HUDEP-2 (cell line): ENCODE measurements at regions not wholly inside any gene's neighbourhood (a gene's known extent, or its start where the extent isn't known, plus 50 kb on each side); places are given as distances from the start of the nearest gene placed in this dataset.

Source experiments
- DNase-seq, 76 experiments: peaks; one replicate each; lab custom pipeline; 2025; ENCODE audit not compliant: unreplicated experiment in 76 of 76; lab: John Stamatoyannopoulos, UW

DNA sequence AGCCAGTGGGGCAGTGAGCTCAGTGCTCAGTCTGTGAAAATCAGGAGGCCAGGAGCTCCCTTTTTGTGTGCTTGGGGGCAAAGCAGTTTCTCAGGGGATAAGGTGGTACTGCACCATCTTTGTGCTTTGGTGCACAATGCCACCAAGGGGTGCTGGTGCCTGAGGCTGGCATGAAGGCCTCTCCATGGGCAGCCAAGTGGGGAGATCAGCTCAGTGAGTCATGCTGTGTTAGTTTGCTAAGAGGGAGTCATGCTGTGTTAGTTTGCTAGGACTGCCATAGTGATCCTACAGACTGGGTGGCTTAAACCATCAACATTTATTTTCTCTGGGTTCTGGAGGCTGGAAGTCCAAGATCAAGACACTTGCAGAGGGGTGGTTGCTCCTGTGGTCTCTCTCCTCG is 428.1 kb downstream of the PRDM2 start:
- DNase-seq, result no peak

DNA sequence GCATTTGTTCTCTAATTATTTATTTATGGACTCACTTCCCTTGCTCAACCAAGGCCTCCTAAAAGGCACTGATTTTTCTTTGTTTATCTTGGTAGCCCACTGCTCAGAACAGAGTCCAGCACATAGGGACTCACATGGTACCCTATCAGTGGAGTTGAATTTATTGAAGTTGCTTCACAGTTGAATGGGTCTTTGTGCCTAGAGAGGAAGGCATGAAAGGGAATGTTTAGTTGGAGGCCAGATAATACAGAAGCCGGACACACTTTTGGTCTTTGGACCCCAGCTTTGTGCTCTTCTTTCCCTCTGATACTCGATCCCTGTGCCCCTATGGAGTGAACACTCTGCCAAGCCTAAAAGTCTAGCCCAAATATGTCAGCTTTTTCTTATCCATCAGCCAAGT is 429.0 kb downstream of the PRDM2 start:
- no peak for DNase-seq

DNA sequence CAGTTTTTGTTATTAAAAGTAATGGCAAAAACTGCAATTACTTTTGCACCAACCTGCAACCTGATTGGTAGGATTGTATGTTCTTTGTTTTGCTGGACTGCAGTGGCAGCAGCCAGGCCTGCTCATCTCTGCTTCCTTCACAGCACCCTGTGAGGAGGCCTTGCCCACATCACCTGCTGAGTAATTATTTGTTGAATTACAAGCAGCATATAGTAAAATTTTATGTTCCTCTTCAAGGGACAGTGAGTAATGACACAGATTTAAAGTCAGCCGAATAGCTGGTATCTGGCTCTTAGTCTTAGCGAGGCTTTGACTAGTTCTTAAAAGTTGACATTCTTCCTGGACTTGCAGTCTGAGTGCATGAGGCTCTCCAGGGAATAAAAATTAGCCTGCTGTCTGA is 435.1 kb downstream of the PRDM2 start:
- no peak for DNase-seq

DNA sequence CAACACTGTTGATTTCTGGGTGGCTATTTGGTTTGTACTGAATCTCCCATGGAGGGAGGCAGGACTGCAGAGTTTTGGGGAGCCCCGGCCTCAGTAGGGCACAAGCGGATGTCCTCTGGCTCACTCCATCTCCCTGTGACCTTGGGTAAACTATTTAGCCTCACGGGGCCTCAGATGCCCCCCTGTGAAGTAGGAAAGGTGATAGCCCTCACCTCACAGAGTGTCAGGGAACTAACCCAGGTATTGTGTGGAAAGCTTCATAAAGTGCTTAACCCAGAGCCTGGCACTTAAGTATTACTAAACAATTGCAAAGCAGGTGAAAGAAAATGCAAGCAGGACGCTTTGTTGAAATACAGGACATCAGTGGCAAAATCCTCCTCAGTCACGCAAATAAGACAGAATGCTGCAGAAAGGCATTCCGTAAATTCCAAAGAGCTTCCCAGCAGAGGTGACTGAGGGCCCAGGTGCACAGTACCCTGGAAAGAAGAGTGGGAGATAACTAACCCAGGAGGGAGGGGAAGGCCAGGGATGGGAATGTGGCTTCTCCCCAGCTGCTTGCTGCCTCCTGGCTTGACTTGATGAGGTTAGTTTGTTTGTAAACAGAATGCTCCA is 436.3 kb downstream of the PRDM2 start:
- DNase-seq, result no peak

DNA sequence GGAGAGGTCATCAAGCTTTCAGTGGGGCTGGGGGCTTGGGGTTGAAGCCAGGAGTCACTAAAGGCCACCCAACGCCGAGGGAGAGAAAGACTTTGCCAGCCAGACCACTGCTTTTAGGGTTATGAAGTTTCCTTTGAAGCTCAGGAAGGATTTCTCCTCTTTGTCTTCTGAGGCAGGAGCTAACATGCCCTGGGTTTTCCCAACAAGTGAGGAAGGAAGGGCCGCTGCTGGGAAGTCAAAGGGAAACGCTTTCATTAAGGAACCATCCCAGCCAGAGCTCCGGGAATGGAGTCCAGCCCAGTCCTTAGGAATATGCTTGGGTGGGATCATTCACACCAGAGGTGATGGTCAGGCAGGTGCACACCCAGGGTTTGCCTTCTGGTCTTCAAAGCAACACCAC is 436.9 kb downstream of the PRDM2 start:
- no peak for DNase-seq

DNA sequence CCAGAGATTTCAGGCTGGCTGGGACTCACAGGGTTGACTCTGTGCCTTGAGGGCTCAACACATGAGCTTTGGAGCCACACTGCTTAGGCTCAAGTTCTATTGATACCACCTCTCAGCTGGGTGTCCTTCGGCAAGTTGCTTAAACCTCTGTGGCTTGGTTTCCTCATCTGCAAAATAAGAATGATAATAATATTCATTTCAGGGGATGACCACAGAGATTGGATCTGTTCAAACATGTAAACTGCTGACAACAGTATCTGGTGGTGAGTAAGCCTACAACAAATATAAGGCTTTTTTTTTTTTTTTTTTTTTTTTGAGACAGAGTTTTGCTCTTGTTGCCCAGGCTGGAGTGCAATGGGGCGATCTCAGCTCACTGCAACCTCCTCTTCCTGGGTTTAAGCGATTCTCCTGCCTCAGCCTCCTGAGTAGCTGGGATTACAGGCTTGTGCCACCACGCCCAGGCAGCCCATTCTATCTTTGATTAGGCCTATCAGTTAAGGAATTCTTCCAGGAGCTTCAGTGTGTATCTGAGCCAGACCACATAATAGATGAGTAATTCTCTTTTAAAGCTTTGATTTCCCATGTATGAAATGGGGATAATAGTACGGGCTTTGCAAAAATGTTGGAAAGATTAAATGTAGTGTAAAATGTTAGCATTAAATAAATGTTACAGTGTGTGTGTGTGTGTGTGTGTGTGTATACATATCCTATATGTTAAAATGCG is 437.6 kb downstream of the PRDM2 start:
- no peak for DNase-seq

DNA sequence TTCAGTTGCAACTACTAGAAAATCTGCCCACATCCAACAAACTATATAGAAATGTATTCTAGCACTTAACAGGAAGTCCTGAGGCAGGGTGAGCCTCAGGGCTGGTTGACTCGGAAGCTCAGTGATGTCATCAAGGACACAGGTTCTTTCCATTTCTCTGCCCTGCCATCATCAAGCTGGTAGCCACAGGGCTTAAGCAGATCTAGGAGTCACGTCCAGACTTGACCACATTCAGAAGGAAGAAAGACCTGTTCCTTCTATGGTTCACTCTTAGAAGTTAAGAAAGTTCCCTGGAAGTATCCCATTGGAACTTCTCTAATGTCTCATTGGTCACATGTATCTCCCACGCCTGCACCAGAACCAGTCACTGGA is 438.1 kb downstream of the PRDM2 start:
- DNase-seq, result no peak

DNA sequence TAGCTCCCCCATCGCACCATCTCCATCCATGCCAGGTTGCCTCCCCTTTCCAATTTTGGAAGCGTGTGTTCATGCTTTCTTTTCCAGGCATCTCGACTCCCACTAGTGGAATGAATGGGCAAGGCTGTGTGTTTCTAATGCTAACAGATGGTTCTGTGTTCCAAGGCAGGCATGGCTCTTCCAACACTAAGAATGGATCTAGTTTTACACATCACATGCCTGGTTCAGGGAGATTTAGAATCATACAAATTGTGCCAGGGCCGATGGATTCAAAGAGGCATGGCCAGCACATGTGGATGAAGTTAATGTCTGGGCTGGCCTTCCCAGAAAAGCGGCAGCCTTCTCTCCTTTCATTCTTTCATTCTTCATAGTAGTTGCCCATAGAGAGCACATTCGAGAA is 438.7 kb downstream of the PRDM2 start:
- no peak for DNase-seq

DNA sequence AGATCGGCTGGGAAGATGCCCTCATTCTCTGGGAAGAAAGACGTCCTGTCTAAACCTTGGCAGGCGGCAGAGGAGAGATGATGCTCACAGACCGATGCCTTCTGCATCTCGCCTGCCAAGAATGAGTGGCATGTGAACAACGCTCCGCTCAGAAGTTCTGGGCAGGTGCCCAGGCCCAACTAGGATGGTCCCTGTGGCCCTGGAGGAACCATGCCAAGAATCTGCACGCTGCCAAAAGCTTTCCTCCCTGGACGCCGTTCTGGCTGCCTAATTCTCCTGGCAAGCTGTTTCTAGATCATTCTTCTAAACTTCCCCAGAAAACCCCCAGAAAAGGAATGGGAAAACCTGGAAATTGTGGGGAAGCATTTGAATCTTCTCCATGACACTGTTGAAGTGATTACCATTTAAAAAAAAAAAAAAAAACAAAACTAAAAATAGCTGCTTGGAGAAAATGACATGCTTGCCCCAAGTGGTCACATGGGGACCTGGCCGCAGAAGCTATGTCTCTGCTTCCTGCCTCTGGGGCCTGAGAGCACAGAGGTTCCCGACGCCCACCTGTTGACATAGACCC is 440.9 kb downstream of the PRDM2 start:
- no peak for DNase-seq

DNA sequence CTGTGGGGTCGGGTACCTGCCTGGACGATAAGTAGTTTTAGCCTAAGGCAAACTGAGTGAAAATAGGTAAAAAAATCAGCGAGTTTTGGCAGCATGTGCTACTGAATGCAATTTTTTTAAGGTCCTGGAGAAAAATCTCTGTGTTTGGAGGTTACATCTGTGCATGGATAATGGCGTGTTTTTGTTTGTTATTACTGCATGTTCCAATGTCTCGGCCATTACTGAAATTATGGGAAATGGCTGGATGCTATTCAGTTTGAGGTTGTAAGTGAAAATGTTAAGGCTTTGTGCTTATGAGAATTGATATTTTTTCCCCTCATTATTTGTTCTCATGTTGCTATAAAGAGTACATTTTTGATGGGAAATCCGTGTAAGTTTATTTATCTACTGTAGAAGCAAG is 441.7 kb downstream of the PRDM2 start:
- no peak for DNase-seq

DNA sequence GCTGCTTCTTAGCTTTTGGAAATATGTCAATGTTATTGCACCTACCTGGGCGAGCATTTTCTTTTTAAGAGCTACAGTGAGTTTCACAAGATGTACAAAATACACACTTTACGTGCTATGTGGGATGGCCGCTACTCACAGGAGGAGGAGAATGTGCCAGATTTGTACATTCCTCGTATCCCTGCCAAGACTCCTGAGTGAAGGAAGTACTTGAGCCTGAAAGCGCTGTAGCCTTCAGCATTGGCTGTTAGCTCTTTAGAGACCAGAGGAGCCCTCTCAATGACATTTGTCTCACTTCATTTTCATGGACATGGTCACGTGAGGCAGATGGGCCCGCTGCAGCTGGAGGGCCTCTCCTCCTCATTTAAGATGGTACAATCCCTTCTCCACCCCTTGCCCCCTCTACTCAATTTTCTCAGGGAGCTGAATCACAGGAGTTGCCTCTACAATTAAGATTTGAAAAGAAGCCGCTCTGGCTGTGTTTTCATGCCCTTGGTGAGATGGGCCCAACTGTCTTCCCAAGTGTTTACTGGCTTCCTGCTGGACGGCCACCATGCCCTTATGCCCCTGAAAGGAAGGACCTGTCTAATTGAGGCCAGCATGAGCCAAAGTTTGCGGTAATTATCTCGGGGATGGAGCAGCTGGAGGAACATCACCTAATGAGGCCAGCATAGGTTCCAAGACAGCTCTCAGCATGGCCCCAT is 442.6 kb downstream of the PRDM2 start:
- no peak for DNase-seq

DNA sequence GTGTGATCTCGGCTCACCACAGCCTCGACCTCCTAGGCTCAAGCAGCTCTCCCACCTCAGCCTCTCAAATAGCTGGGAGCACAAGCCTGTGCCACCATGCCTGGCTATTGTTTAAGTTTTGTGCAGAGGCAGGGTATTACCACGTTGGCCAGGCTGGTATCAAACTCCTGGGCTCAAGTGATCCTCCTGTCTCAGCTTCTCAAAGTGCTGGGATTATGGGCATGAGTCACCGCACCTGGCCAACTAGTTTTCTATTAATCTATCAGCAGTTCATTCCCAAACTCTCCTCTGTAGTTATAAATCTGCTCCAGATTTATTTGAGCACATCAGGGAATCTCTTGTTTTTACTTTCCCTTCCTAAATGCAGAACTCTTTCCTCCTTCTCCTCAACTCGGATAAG is 443.8 kb downstream of the PRDM2 start:
- DNase-seq, result no peak

DNA sequence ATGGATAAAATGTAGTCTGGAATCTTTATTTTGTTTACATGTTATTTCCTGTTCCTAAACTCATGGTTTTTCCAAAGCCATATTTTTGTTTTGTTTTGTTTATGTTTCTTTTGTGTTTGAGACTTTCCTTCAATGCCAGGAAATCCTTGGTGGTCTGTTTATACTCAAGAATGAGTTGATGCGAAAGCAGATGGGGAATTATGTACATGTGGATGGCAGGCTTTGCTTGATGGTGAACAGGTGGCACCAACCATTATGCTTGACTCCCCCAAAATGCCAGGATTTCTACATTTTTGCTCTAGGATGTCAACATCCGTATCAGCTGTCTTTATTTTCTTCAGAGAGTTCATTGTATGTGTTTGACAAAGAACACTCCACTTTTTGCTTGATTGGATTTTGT is 448.5 kb downstream of the PRDM2 start:
- no peak for DNase-seq

DNA sequence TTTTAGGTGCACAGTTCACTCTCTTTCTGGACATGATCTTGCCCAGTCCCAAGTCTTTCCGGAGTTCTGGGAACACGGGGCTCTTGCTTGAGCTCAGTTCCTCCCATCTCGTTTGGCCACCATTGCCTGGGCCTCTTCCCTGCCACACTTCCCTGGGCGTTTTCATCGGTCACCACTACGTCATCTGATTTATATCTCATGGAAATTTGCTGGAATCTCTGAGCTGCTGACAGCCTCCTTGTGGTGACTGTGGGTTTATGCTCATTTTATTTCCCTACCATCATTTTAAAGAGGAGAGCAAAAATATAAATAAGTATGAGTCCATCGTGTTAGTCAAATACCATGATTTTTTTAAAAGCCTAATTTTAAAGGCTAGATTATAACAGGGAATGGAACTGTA is 449.1 kb upstream of the KAZN start:
- no peak for DNase-seq

DNA sequence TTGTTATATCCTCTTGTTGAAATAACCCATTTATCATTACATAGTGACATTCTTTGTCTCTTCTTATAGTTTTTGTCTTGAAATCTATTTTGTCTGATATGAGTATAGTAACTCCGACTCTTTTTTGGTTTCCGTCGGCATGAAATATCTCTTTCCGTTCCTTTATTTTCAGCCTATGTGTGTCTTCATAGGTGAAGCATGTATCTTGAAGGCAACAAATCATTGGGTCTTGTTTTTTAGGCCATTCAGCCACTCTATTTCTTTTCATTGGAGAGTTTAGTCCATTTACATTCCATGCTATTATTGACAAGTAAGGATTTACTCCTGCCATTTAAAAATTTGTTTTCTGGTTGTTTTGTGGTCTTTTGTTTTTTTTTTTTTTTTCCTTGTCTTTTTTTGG is 441.9 kb upstream of the KAZN start:
- DNase-seq, result no peak

DNA sequence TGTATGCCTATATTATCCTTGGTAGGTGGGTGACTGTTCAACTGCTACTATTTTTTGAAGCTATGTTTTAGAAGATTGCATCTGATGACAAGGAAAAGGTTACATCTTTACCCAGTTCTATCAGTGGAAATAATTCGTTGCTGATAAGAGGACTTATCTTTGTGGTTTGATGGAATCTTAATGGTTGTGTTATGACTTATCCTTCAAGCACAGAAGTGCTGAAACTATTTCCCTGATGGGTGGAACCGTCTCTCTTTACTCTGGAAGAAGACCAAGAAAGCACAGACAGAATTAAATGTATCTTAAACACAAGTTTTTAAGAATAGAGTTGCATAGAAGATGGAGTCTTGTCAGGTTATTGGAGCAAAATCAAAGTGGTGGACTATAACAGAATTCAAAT is 437.7 kb upstream of the KAZN start:
- DNase-seq, result no peak

DNA sequence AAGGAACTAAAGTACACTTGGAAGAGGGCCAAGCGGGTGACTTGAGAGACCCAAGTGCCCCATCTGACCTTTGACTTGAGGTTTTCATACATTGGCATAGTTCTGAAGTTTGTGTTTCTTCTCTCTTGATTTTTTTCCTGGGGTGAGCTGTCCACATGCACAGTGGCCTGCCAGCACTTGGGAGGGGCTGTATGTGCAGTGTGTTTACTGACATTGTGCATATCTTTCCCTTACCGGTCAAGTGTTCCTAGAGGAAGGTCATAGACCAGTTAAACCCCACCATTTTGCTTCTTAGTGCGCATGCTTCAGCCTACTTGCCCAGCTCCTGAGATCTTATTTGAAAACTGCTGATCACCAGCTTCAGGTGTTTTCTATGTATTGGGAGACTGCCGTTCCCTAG is 435.2 kb upstream of the KAZN start:
- no peak for DNase-seq

DNA sequence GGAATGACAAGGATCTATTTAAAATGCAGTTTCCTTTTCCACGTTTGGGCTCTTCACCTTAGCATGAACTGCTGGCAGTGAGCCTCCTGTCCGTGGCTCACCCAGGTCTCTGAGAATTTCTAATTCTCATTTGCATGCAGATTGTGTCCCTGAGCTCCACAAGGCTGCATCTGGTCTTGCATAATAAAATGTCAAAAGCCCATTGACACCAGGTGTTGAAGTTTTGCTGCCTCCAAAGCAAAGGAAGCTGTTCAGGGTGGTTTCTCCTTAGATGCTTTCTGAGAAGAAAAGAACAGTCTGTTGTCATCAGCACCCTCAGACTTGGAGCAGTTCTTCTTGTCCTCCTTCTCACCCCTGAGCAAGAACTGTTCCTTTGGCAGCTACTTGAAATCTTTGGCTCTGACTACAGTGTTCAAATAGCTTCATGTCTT is 433.1 kb upstream of the KAZN start:
- no peak for DNase-seq

DNA sequence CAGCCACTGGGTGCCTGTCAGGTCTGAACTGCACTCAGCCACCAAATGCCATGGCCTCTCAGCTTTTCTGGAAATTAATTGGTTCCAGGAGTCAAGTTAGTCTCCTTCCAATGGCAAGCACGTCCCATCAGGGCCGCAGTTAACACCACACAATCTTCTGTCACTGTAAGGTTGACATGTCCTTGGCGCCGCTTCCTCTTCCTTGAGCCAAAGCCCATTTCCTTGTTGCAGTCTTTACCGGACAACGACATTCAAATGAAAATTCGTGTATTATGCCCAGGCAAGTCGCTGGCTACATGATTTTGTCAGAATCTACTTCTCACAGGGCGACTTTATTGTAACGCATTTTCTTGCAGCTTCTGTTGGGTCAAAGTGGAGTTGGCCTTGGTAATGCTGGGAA is 430.6 kb upstream of the KAZN start:
- no peak for DNase-seq

DNA sequence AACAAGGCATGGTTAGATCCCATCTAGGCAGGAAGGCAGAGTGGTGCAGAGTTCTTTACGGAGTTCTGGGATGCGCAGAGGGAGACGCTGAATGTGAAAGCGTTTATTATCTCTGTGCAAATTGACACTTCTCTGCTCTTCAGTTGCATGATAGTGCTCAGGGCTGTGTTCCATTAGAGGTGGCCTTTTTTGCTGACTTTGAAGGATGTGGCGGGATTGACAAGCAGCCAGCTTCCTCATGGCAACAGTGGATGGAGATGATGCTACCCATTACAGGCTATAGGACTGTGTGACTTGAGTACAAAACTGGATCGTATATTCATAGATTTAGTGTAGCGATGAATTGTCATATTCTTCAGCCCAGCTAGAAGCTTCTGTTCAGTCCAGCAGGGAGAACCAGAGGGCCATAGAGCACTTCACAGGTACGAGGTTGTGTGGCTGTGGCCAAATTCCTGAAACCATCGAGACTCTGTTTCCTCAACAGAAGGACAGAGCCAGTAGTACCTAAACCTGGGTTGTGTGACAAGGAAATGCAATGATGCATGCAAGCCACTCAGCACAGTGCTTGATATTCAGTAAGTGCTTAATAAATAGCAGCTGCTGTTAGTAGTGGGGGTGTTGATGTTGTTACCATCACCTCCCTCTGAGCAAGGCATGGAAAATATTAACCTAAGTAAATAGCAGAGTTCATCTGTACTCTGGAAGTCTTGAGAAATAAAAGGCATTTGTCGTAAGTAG is 430.0 kb upstream of the KAZN start:
- no peak for DNase-seq

DNA sequence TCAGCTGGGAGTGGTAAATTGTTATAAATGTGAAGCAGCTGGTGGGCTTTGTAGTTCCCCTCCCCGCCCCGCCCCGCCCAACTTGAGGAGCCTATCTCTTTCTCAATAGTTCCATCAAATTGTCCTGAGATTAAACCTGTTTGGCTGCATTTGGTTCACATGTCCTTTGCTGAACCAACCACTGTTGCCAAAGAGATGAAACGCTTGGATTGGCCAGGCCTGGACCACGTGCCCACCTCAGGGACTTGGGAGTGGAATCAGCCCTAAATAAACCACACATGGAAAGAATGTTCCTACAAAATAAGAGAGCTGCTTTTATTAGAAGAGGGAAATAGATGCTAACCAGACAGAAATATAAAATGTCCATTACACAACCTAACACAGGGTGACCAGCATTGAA is 424.9 kb upstream of the KAZN start:
- no peak for DNase-seq
